Activated CD8-positive, alpha-beta memory T cell treated with anti-CD3 and anti-CD28 coated beads for 36 hours (primary cell): ENCODE measurements at regions not wholly inside any gene's neighbourhood (a gene's known extent, or its start where the extent isn't known, plus 50 kb on each side); places are given as distances from the start of the nearest gene placed in this dataset.

Experiments
- CTCF ChIA-PET: fragments of 350-600 bp; sonication (Branson Sonifier 250); formaldehyde crosslinking; loops from one replicate; lab custom pipeline; 2021; ENCODE audit warnings: antibody characterized with exemption; lab: Charles Lee
- POLR2A ChIA-PET: fragments of 350-600 bp; sonication (Branson Sonifier 250); formaldehyde crosslinking; loops from one replicate; lab custom pipeline; 2021; ENCODE audit warnings: antibody characterized with exemption; lab: Charles Lee

- CTCF ChIA-PET = no interaction called here
- POLR2A ChIA-PET = no interaction called here
Observed at GRCh38 chr2:123890148-123890547, 134.9 kb upstream of the CNTNAP5 start.

DNA sequence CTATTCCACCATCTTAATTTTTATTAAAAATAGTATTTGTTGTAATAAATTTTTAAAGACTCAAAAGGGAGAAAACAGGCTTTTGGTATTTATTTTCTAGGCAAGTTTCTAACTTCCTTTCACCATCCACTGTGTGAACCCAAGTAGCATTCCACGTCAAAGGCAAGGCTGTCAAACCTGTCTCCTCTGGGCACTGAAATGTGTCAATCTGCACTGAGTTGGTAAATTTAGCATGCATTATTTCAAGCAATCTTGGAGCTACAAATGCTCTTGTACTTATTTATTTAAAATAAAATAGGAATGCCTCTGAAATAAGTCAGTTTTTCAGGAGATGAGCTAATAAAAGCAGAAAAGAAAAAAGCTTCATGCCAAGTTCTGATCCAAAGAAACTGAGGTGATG lies 130.9 kb upstream of the CNTNAP5 start:
- ChIA-PET CTCF (no interaction called here), POLR2A (no interaction called here)

DNA sequence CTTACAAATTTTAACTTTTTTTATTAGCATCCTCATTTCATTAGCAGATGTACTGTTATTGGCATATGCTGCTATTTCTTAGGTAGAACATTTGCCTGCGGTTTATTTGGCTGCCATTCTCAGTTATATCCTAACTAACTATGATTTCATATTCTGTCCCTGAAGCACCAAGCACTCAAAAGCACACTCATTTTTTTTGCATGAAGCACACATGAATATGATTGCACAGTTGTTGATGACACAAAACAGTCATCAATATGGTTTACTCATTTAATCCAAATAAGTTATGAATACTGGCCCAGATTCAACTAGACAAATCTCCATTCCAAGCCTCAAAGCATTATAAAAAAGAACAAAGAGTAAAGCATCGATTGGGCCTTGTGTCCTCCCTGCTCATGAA lies 129.4 kb upstream of the CNTNAP5 start:
- POLR2A ChIA-PET = no interaction called here
- CTCF ChIA-PET = no interaction called here

DNA sequence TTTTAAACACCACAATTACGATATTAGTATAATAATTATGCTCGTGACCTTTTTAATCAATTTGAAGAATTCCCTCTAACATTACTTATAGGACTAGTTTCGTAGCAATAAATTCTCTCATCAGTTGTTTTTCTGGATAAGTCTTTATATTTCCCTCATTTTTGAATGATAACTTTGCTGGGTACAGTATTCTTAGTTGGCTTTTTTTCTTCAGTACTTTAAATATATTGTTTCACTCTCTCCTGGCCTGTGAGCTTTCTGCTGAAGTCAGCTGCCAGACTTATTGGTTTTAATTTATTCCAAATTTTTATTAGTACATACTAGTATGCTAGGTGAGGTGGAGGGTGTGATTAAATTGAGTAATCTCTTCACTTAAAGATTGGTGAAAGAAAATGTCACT lies 123.8 kb upstream of the CNTNAP5 start:
- ChIA-PET POLR2A (no interaction called here), CTCF (no interaction called here)

DNA sequence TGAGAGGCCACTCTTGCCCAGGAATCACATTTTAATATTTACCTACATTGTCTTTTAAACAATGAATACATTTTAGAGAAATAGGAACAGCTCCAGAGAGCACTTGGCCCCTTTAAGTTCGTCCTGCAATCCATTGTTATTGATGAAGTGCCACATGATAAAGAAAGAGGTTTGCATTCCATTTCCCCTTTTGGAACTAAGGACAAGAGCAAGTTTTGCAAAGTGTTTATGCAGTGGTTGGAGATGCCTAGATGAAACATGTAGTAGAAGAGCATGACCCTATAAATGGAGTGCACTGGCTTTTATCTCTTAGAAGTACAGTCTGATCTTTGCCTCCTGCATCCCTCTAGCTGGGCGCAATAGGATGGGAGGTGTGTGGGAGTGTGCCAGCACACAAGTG lies 118.7 kb upstream of the CNTNAP5 start:
- POLR2A ChIA-PET = no interaction called here
- CTCF ChIA-PET = no interaction called here

GRCh38 chr2:123908522-123908921 lies 116.6 kb upstream of the CNTNAP5 start:
- ChIA-PET CTCF (no interaction called here), POLR2A (no interaction called here)

- ChIA-PET POLR2A (no interaction called here), CTCF (no interaction called here)
Observed at GRCh38 chr2:123912171-123912570, 112.9 kb upstream of the CNTNAP5 start.

DNA sequence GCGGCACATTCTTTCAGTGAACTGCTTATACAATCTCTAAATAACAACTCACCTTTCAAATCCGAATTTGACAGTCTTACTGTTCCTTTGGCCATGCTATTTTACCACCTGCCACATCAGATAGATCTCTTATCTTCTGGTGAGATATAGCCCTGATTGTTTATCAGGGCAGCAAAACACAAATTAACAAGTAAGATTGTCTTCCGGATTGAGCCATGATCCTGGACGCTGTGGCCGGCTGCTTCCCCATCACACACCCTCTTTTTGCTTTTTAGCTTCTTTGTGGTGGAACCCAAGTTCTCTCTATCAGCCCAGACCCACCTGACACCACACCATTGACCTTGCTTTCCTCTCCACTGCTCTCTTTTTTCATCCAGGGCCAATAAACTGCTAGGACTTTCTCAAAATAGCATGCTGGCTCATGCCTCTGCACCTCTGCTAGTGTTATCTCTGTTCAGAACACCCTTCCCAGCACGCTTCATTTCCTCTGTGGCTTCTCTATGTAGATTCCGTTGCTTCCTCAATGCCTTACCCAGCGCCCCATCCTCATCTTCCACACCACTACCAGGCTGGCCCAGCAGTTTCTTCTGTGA lies 111.8 kb upstream of the CNTNAP5 start:
- POLR2A ChIA-PET = no interaction called here

GRCh38 chr2:123915380-123915779 lies 109.7 kb upstream of the CNTNAP5 start:
- POLR2A ChIA-PET = no interaction called here
- CTCF ChIA-PET = no interaction called here

More for the DNA sequence above, 111.8 kb upstream of the CNTNAP5 start:
- CTCF ChIA-PET = no interaction called here

DNA sequence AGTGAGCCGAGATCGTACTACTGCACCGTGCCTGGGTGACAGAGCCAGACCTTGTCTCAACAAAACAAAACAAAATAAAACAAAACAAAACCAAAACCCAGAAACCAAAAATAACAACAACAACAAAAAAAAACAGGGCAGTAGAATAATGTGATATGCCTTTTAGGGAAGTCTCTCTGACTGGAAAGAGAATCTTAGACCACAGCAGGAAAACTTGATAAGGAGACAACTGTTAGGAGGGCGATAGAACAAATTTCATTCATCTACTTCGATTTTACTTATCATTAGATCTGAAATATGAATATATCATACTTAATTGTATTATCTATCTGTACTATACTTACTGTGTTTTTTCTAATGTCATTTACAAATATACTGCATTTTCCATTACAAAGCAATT lies 109.0 kb upstream of the CNTNAP5 start:
- POLR2A ChIA-PET = no interaction called here
- CTCF ChIA-PET = no interaction called here

DNA sequence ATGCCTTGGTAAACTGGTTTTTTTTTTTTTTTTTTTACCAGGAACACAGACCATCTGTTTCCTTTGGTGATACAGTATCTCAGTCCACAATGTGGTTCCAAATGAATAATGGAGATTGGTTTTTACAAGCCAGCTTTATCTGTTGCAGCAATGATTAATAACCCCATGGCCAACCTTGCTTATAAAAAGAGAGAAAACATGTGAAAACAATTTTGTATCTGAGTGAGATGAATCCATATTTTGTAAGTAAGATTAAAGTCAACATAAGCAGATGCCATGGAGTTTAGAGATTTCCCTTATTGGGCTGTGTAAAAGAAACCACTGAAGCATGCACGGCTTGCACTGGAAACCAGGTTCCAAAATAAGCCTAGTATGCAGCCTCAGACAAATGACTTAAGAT lies 108.6 kb upstream of the CNTNAP5 start:
- ChIA-PET CTCF (no interaction called here), POLR2A (no interaction called here)

GRCh38 chr2:123917241-123917640 lies 107.8 kb upstream of the CNTNAP5 start:
- POLR2A ChIA-PET = no interaction called here
- CTCF ChIA-PET = interaction anchor here (0.7 kb wide), 1 partner anchor 26 kb away, joined by 3 read pairs; no protein-coding TSS in a partner anchor

GRCh38 chr2:123928358-123928757 lies 96.7 kb upstream of the CNTNAP5 start:
- POLR2A ChIA-PET = no interaction called here
- CTCF ChIA-PET = no interaction called here

DNA sequence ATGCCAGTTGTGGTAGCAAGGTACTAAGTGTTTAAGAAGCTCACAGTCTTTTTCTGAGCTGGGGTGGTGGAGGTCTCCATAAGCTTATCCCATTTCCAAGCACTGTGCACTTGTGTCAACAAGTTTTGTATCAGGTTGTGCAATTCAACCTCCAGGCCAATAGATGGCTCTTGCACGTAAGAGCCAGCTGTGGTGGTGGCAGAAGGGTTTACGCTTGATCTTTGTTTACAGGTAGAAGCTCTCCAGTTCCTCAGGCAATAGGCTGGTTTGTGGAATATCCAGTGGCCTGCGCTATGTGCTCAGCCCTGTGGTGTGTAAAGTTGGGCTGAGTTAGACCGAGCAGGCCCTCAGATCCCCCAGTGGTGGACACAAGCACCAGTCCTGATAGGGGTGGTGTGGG lies 89.7 kb upstream of the CNTNAP5 start:
- ChIA-PET POLR2A (no interaction called here), CTCF (no interaction called here)

DNA sequence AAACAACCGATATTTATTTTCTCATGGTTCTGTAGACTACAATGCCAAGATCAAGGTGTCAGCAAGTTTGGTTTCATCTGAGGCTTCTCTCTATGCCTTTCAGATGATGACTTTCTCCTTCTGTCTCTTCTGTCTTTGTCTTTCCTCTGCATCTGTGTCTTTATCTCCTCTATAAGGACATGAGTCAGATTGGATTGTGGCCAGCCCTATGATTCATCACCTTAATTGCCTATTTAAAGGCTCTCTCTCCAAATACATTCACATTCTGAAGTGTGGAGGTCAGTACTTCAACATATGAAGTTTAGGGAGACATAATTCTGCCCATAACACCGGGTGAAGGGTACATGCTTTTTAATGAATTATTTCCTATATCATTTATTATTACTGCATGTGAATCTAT lies 71.2 kb upstream of the CNTNAP5 start:
- POLR2A ChIA-PET = no interaction called here

GRCh38 chr2:123958011-123958410 lies 67.1 kb upstream of the CNTNAP5 start:
- ChIA-PET CTCF (no interaction called here), POLR2A (no interaction called here)

More for the DNA sequence above, 71.2 kb upstream of the CNTNAP5 start:
- CTCF ChIA-PET = no interaction called here

GRCh38 chr2:123961576-123961975 lies 63.5 kb upstream of the CNTNAP5 start:
- CTCF ChIA-PET = no interaction called here
- POLR2A ChIA-PET = no interaction called here

DNA sequence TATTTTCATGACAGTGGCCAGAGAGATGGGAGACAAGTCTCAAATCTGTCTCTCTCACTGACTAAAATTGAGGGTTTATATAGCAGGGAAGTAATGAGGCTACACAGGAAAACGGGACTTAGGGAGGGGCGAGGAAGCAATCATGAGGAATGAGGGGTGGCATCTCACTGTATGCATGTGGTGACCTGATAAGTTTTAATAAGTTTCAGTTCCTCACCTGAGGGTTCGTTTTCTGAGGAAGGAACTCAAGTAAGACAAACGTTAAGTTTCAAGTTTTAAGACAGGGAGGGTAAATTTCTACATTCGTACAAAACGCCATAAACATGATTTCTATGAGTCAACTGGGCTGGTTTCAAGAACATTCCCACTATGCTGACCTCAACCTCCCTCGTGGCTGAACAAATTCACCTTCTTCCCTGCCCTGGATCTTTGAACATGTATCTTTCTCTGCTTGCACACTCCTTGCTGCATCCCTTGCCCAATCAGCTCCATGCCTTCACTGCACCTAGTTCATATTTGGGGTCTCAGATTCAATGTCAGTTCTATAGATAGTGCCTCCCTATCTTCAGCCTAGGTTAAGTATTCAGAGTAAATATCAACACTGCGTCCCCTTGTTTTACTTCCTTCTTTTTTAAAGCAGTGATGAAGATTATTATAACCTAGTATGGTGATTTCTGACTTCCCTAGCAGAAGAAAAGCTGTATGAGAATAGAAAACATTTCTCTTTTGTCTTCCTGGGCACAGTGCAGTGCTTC lies 53.3 kb upstream of the CNTNAP5 start:
- POLR2A ChIA-PET = no interaction called here
- CTCF ChIA-PET = no interaction called here
